ENCODE measurements at regions not wholly inside any gene's neighbourhood (a gene's known extent, or its start where the extent isn't known, plus 50 kb on each side); places are given as distances from the start of the nearest gene placed in this dataset.

DNA sequence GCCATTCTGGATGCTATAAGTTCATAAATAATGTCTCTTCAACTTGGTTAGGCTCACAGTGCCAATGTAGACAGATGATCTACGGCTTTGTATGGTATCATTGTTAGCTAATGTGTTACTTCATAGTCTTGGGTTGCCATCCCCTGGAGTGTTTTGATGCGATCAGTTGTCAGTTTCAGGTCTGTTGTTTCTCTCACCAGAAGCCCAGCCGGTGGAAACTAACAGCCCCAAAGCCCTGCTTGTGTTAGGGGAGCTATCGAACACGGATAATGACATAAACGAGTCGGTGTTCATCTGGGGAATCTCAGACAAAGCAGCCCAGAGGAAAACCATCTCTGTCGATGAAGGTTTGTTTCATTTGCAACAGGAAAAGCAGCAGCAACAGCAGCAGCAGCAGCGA is 107.4 kb upstream of the ANKFN1 start:
- no peak for DNase-seq (ENCODE audit: low read depth)
- TF ChIP-seq, protein P1, sequence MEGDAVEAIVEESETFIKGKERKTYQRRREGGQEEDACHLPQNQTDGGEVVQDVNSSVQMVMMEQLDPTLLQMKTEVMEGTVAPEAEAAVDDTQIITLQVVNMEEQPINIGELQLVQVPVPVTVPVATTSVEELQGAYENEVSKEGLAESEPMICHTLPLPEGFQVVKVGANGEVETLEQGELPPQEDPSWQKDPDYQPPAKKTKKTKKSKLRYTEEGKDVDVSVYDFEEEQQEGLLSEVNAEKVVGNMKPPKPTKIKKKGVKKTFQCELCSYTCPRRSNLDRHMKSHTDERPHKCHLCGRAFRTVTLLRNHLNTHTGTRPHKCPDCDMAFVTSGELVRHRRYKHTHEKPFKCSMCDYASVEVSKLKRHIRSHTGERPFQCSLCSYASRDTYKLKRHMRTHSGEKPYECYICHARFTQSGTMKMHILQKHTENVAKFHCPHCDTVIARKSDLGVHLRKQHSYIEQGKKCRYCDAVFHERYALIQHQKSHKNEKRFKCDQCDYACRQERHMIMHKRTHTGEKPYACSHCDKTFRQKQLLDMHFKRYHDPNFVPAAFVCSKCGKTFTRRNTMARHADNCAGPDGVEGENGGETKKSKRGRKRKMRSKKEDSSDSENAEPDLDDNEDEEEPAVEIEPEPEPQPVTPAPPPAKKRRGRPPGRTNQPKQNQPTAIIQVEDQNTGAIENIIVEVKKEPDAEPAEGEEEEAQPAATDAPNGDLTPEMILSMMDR (conservative IDR thresholded peaks at IDR 0.05; ENCODE audit: low read length) = no peak
- no peak overlapping the region for H3K4me3 ChIP-seq (ENCODE audit: low read length)

DNA sequence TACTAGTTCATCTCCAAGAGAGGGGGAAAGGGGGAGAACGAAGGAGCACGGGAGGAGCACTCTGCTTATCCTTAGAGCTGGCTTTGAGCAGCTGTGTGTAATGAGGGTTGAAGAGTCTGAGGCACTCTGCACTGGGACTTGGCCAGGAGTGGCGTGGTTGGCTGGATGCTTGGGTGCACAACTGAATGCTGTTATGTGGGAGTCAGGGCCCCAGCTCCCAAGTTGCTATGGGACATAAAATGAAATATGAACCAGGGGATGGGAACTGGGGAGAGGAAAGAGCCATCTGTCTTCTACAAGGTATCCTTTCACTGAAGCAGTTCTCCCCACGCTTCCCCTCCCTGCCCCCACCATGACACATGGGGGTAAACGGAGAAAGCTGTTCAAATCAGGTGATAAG is 105.9 kb upstream of the ANKFN1 start:
- TF ChIP-seq, protein P1 (conservative IDR thresholded peaks at IDR 0.05; ENCODE audit: low read length) = no peak

DNA sequence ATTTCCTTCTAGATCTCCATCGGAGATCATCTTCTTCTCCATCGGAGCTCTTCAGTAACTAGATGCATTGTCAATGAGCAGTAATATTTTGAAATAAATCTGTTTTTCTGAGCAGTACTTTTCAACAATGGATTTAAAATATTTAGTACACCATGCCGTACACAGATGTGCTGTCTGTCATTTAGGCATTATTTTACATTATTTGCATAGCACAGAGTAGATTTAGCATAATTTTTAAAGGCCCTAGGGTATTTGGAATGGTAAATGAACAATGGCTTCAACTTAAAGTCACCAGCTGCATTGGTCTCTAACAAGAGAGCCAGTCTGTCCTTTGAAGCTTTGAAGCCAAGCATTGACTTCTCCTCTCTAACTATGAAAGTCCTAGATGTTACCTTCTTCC is 95.4 kb upstream of the ANKFN1 start:
- no peak overlapping the region for H3K4me3 ChIP-seq (ENCODE audit: low read length)
- TF ChIP-seq, protein P1 (conservative IDR thresholded peaks at IDR 0.05; ENCODE audit: low read length) = no peak
- DNase-seq (ENCODE audit: low read depth) = no peak

More for the DNA sequence above, 105.9 kb upstream of the ANKFN1 start:
- no peak overlapping the region for H3K4me3 ChIP-seq (ENCODE audit: low read length)
- DNase-seq (ENCODE audit: low read depth) = no peak

DNA sequence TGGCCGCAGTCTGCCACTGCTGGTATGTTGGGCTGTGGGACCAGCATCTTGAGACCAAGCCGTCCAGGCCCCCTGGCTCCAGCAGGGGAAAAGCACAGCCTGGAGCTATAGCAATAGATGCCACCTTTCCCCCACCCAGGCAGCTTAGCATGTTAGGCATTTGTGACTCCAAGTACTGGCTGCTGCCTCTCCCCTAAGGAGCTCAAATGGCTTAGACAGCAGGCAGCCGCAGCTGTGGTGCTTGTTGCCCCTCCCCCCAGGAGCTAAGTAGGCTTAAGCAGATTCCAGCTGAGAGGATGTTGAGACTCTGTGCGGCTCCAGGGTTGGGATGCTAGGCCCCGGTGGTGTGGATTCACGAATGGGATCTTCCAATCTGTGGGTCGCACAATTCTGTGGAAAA is 88.8 kb upstream of the ANKFN1 start:
- DNase-seq (ENCODE audit: low read depth) = no peak
- TF ChIP-seq, protein P1 (conservative IDR thresholded peaks at IDR 0.05; ENCODE audit: low read length) = no peak
- no peak overlapping the region for H3K4me3 ChIP-seq (ENCODE audit: low read length)

DNA sequence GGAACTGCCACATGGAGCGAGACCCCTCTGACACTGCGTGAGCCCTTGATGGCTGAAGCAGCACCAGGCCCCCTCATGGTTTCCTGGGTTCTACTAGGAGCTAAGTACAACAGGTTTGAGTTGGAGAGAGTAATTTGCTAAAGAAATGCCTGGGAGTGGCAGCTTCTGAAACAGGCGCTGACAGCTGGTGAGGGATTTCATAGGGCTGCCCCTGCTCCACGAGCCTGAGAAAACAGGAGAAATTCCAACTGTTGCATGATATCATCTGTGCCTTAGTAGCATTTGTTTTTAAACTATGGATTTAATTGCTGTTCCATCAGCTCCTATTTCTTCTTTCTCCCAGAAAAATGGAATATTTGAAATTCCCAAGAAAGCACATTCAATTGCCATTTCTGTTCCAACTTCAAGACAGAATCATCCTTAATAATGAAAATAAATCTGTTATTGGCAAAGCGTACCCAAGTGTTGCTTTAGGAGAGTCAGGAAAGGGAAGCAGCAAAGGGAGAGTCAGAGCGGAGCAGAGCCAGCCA is 78.8 kb upstream of the ANKFN1 start:
- TF ChIP-seq, protein P1 (conservative IDR thresholded peaks at IDR 0.05; ENCODE audit: low read length) = no peak
- no peak overlapping the region for H3K4me3 ChIP-seq (ENCODE audit: low read length)
- no peak for DNase-seq (ENCODE audit: low read depth)

DNA sequence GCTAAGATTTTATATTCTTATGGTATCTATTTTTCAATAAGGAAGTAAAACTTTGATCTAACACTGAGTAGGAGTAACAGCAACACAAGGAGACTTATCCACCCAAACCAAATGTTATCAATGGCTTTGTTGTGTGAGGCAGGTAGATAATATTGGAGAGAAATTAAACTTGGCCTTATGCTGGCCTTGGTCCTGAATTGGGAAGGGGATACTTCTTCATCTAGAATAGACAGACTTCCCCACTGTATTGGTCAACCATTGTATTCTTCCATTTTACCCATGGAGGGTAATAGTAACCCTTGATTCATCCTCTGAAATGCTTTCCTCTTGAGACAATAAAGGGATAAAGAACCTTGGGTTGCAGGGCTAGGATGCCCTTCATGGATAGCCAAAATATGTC is 76.3 kb upstream of the ANKFN1 start:
- no peak for DNase-seq (ENCODE audit: low read depth)
- TF ChIP-seq, protein P1 (conservative IDR thresholded peaks at IDR 0.05; ENCODE audit: low read length) = no peak
- H3K4me3 ChIP-seq (ENCODE audit: low read length) = no peak overlapping the region

DNA sequence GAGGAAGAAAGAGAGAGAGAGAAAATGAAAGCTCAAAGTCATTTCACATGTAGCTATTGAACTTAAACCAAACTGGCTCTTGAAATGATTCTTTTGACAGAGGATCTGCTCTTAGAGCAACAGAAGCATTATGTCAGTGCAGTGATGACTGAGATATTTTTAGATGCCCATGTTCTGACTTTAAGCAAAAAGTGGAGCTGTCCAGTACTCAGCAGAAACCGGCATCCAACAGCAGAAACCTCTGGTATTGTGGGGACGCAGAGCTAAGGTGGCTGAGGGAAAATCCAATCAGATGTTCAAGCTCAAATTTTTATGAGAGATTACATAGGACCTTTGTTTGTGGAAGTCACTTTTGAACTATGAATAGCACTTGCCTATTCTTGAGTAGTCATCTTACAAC is 69.8 kb upstream of the ANKFN1 start:
- DNase-seq (ENCODE audit: low read depth) = no peak
- TF ChIP-seq, protein P1 (conservative IDR thresholded peaks at IDR 0.05; ENCODE audit: low read length) = no peak
- H3K4me3 ChIP-seq (ENCODE audit: low read length) = no peak overlapping the region
